ENCODE measurements at regions not wholly inside any gene's neighbourhood (a gene's known extent, or its start where the extent isn't known, plus 50 kb on each side); places are given as distances from the start of the nearest gene placed in this dataset.

GRCh38 chr10:35995485-35995884 lies 353.4 kb upstream of the FZD8 start:
- TF ChIP-seq POLR2A (IDR thresholded peaks at IDR 0.05; ENCODE audit: low read depth, low read length) (no peak), POLR2AphosphoS5 (IDR thresholded peaks at IDR 0.05; ENCODE audit: low read depth, low read length) (no peak), TAF1 (IDR thresholded peaks at IDR 0.05; ENCODE audit: borderline replicate concordance, low read depth, low read length) (no peak)

Measured in GM12892 (cell line).